Neuron (in vitro differentiated cells): ENCODE measurements at regions not wholly inside any gene's neighbourhood (a gene's known extent, or its start where the extent isn't known, plus 50 kb on each side); places are given as distances from the start of the nearest gene placed in this dataset.
"Not testable (repeated sequence)": the region's sequence is repeated elsewhere in the genome, so short reads cannot be mapped to it uniquely, and the experiment has no call there.

Experiments used
- H2AFZ ChIP-seq: one replicate; pipeline ENCODE4 v1.6.1; 2013; ENCODE audit warnings: low read depth, mild to moderate bottlenecking, inconsistent platforms, low read length, moderate library complexity
- H3K27me3 ChIP-seq: one replicate; pipeline ENCODE4 v1.6.1; 2013; ENCODE audit warnings: low read length; ENCODE audit not compliant: insufficient read depth
- H3K36me3 ChIP-seq: one replicate; pipeline ENCODE4 v1.6.1; 2013; ENCODE audit warnings: low read length; ENCODE audit not compliant: insufficient read depth
- H3K4me1 ChIP-seq: one replicate; pipeline ENCODE4 v1.6.1; 2013; ENCODE audit warnings: low read length; ENCODE audit not compliant: insufficient read depth
- H3K4me3 ChIP-seq: 2 replicates; pipeline ENCODE4 v1.5.1; 2013; ENCODE audit warnings: mild to moderate bottlenecking, low read length, moderate library complexity
- H3K9me3 ChIP-seq: one replicate; pipeline ENCODE4 v1.6.1; 2013; ENCODE audit warnings: low read length

GRCh38 chr2:145755019-145755837 lies 1235.3 kb upstream of the ZEB2 start:
- Histone ChIP-seq H3K4me3 (no peak overlapping the region), H3K4me1 (peaks cover 21% of the 10 kb centered on the region), H3K9me3 (no peaks in the 10 kb centered on the region), H2AFZ (no peak overlapping the region), H3K27me3 (no peaks in the 10 kb centered on the region), H3K36me3 (no peaks in the 10 kb centered on the region)

- Histone ChIP-seq H3K27me3 (no peaks in the 10 kb centered on the region), H3K9me3 (no peaks in the 10 kb centered on the region), H3K36me3 (no peaks in the 10 kb centered on the region), H2AFZ (no peak overlapping the region), H3K4me3 (no peak overlapping the region), H3K4me1 (peaks cover 19% of the 10 kb centered on the region)
Measured at GRCh38 chr2:145753966-145754365, 1234.0 kb upstream of the ZEB2 start.

GRCh38 chr2:145753041-145753608 lies 1233.2 kb upstream of the ZEB2 start:
- Histone ChIP-seq H3K36me3 (no peaks in the 10 kb centered on the region), H2AFZ (peak overlapping the region; percentile 39), H3K4me1 (peaks cover 19% of the 10 kb centered on the region), H3K27me3 (no peaks in the 10 kb centered on the region), H3K4me3 (no peak overlapping the region), H3K9me3 (no peaks in the 10 kb centered on the region)

- Histone ChIP-seq H3K36me3 (no peaks in the 10 kb centered on the region), H3K27me3 (no peaks in the 10 kb centered on the region), H3K4me3 (no peak overlapping the region), H3K4me1 (peaks cover 19% of the 10 kb centered on the region), H3K9me3 (no peaks in the 10 kb centered on the region), H2AFZ (peak overlapping the region; percentile 39)
Measured at GRCh38 chr2:145752091-145752806, 1232.3 kb upstream of the ZEB2 start.

GRCh38 chr2:145751629-145752028 lies 1231.7 kb upstream of the ZEB2 start:
- no peaks in the 10 kb centered on the region for H3K9me3 ChIP-seq
- H3K36me3 ChIP-seq = no peaks in the 10 kb centered on the region
- peak overlapping the region; percentile 5 for H2AFZ ChIP-seq
- no peak overlapping the region for H3K4me3 ChIP-seq
- no peaks in the 10 kb centered on the region for H3K27me3 ChIP-seq
- peaks cover 19% of the 10 kb centered on the region for H3K4me1 ChIP-seq

- Histone ChIP-seq H3K36me3 (no peaks in the 10 kb centered on the region), H3K27me3 (no peaks in the 10 kb centered on the region), H3K4me1 (peaks cover 19% of the 10 kb centered on the region), H3K4me3 (no peak overlapping the region), H2AFZ (no peak overlapping the region), H3K9me3 (no peaks in the 10 kb centered on the region)
Measured at GRCh38 chr2:145751155-145751554, 1231.2 kb upstream of the ZEB2 start.

GRCh38 chr2:145750612-145751011 lies 1230.7 kb upstream of the ZEB2 start:
- no peak overlapping the region for H3K4me3 ChIP-seq
- H2AFZ ChIP-seq = no peak overlapping the region
- peaks cover 19% of the 10 kb centered on the region for H3K4me1 ChIP-seq
- no peaks in the 10 kb centered on the region for H3K9me3 ChIP-seq
- no peaks in the 10 kb centered on the region for H3K27me3 ChIP-seq
- H3K36me3 ChIP-seq = no peaks in the 10 kb centered on the region

- Histone ChIP-seq H3K9me3 (no peaks in the 10 kb centered on the region), H2AFZ (no peak overlapping the region), H3K27me3 (no peaks in the 10 kb centered on the region), H3K4me1 (peaks cover 19% of the 10 kb centered on the region), H3K4me3 (no peak overlapping the region), H3K36me3 (no peaks in the 10 kb centered on the region)
Measured at GRCh38 chr2:145750144-145750543, 1230.2 kb upstream of the ZEB2 start.

- Histone ChIP-seq H3K9me3 (no peaks in the 10 kb centered on the region), H3K27me3 (no peaks in the 10 kb centered on the region), H3K36me3 (no peaks in the 10 kb centered on the region), H3K4me1 (peaks cover 19% of the 10 kb centered on the region), H3K4me3 (no peak overlapping the region), H2AFZ (no peak overlapping the region)
Measured at GRCh38 chr2:145749556-145749955, 1229.6 kb upstream of the ZEB2 start.

- Histone ChIP-seq H3K4me1 (peaks cover 19% of the 10 kb centered on the region), H3K27me3 (no peaks in the 10 kb centered on the region)
Measured at GRCh38 chr2:145748927-145749326, 1229.0 kb upstream of the ZEB2 start.

GRCh38 chr2:145747715-145748114 lies 1227.8 kb upstream of the ZEB2 start:
- H3K9me3 ChIP-seq = no peaks in the 10 kb centered on the region
- no peak overlapping the region for H2AFZ ChIP-seq
- H3K4me3 ChIP-seq = no peak overlapping the region
- H3K36me3 ChIP-seq = no peaks in the 10 kb centered on the region
- peaks cover 10% of the 10 kb centered on the region for H3K4me1 ChIP-seq
- H3K27me3 ChIP-seq = no peaks in the 10 kb centered on the region

More at GRCh38 chr2:145748927-145749326, 1229.0 kb upstream of the ZEB2 start:
- H3K4me3 ChIP-seq = no peak overlapping the region
- H2AFZ ChIP-seq = no peak overlapping the region
- H3K36me3 ChIP-seq = no peaks in the 10 kb centered on the region
- no peaks in the 10 kb centered on the region for H3K9me3 ChIP-seq

GRCh38 chr2:145745387-145745721 lies 1225.4 kb upstream of the ZEB2 start:
- not testable (repeated sequence) for H3K4me1 ChIP-seq, H3K9me3 ChIP-seq, H3K36me3 ChIP-seq, H2AFZ ChIP-seq, H3K27me3 ChIP-seq, H3K4me3 ChIP-seq

- no peak overlapping the region for H2AFZ ChIP-seq
- H3K36me3 ChIP-seq = no peaks in the 10 kb centered on the region
- no peak overlapping the region for H3K4me3 ChIP-seq
- no peaks in the 10 kb centered on the region for H3K9me3 ChIP-seq
- H3K4me1 ChIP-seq = no peaks in the 10 kb centered on the region
- no peaks in the 10 kb centered on the region for H3K27me3 ChIP-seq
Measured at GRCh38 chr2:145744541-145745386, 1224.8 kb upstream of the ZEB2 start.
